Tibial nerve (tissue), 4 donors: ENCODE measurements at regions not wholly inside any gene's neighbourhood (a gene's known extent, or its start where the extent isn't known, plus 50 kb on each side); places are given as distances from the start of the nearest gene placed in this dataset.

ENCODE experiments used
- DNase-seq, 2 donors: peaks; one replicate each; pipeline ENCODE4 v3.0.0-alpha.2; 2019; ENCODE audit warnings: low spot score in 2 of 2
- H3K27ac ChIP-seq, 4 donors: fragments of 200-600 bp; sonication (generic) in 3 of 4; one replicate each; pipeline ENCODE4 v1.5.1; 2017 to 2019; ENCODE audit warnings: mild to moderate bottlenecking in 1 of 4
- H3K27me3 ChIP-seq, 2 donors: fragments of 200-600 bp; sonication (generic) in 1 of 2; one replicate each; pipeline versions ENCODE4 v1.5.1 to v1.6.0; 2017 to 2019
- H3K36me3 ChIP-seq, 3 donors: fragments of 200-600 bp; sonication (generic); one replicate each; pipeline ENCODE4 v1.5.1; 2018 to 2019
- H3K4me1 ChIP-seq, 4 donors: fragments of 200-600 bp; sonication (generic) in 3 of 4; one replicate each; pipeline ENCODE4 v1.5.1; 2017 to 2019
- H3K4me3 ChIP-seq, 4 donors: fragments of 200-600 bp; sonication (generic) in 3 of 4; one replicate each; pipeline ENCODE4 v1.5.1; 2017 to 2019; ENCODE audit warnings: mild to moderate bottlenecking in 1 of 4, moderate library complexity in 1 of 4
- H3K9me3 ChIP-seq, 4 donors: fragments of 200-600 bp; sonication (generic) in 3 of 4; one replicate each; pipeline ENCODE4 v1.5.1; 2017 to 2019
- CTCF ChIP-seq, 5 experiments: fragments of 200-600 bp in 3 of 5; fragments of 450-650 bp in 2 of 5; sonication (generic) in 3 of 5; IDR thresholded peaks; one replicate each; pipeline ENCODE4 v1.5.1; 2016 to 2019; ENCODE audit warnings: antibody characterized with exemption in 5 of 5, mild to moderate bottlenecking in 3 of 5, moderate library complexity in 2 of 5
- EP300 ChIP-seq, 2 donors: sonication (generic); formaldehyde crosslinking; IDR thresholded peaks; one replicate each; pipeline ENCODE4 v1.6.1; 2017; ENCODE audit warnings: antibody characterized with exemption in 2 of 2, mild to moderate bottlenecking in 1 of 2
- POLR2A ChIP-seq, 2 donors: fragments of 450-650 bp; IDR thresholded peaks; one replicate each; pipeline ENCODE4 v1.6.1; 2017; ENCODE audit warnings: antibody characterized with exemption in 2 of 2, mild to moderate bottlenecking in 2 of 2, moderate library complexity in 2 of 2
- WGBS, 2 donors: methylation state at CpG; one replicate each; pipeline ENCODE4 v1.1.5; 2018; 5-methylcytosine and 5-hydroxymethylcytosine counted together

- no peak overlapping the region for H3K4me3 ChIP-seq
- no peaks in the 10 kb centered on the region for H3K27me3 ChIP-seq
- H3K9me3 ChIP-seq = no peaks in the 10 kb centered on the region
- 88 to 92% methylated on average over 1 of the region's 1 CpG for WGBS, 2 donors
- TF ChIP-seq CTCF (IDR thresholded peaks at IDR 0.05) = no peak
- TF ChIP-seq EP300 (IDR thresholded peaks at IDR 0.05) = no peak
- TF ChIP-seq POLR2A (IDR thresholded peaks at IDR 0.05) = no peak
- no peaks in the 10 kb centered on the region for H3K4me1 ChIP-seq
- H3K36me3 ChIP-seq = no peaks in the 10 kb centered on the region
- DNase-seq = no peak
- no peak overlapping the region for H3K27ac ChIP-seq
These were observed 158.3 kb downstream of the FAM174A start for GRCh38 chr5:100693481-100693880.

GRCh38 chr5:100694100-100694499 lies 158.9 kb downstream of the FAM174A start:
- Histone ChIP-seq H3K36me3 (no peaks in the 10 kb centered on the region), H3K9me3 (no peaks in the 10 kb centered on the region), H3K4me1 (no peaks in the 10 kb centered on the region), H3K4me3 (no peak overlapping the region), H3K27ac (no peak overlapping the region), H3K27me3 (no peaks in the 10 kb centered on the region)
- no peak for TF ChIP-seq CTCF (IDR thresholded peaks at IDR 0.05)
- WGBS, 2 donors = 60 to 81% methylated on average over 4 of the region's 4 CpGs
- no peak for DNase-seq

- WGBS, 2 donors = 91 to 93% methylated on average over 2 of the region's 2 CpGs
These were observed 162.8 kb downstream of the FAM174A start for GRCh38 chr5:100697970-100698369.

GRCh38 chr5:100706776-100707175 lies 171.6 kb downstream of the FAM174A start:
- no peaks in the 10 kb centered on the region for H3K36me3 ChIP-seq
- H3K27ac ChIP-seq = no peak overlapping the region
- no peaks in the 10 kb centered on the region for H3K27me3 ChIP-seq
- WGBS, 2 donors = 16 to 19% methylated on average over 1 of the region's 1 CpG
- H3K4me3 ChIP-seq = no peak overlapping the region
- no peaks in the 10 kb centered on the region for H3K9me3 ChIP-seq
- DNase-seq = no peak
- TF ChIP-seq EP300 (IDR thresholded peaks at IDR 0.05) (peak; percentile 82 to 88), CTCF (IDR thresholded peaks at IDR 0.05) (peak in 4 of 5 experiments; percentile 17 to 46 (median 33)), POLR2A (IDR thresholded peaks at IDR 0.05) (no peak)
- H3K4me1 ChIP-seq = peaks cover 0 to 9% (median 0%) of the 10 kb centered on the region in 4 donors

More at GRCh38 chr5:100697970-100698369, 162.8 kb downstream of the FAM174A start:
- H3K4me1 ChIP-seq = no peaks in the 10 kb centered on the region
- no peak for TF ChIP-seq POLR2A (IDR thresholded peaks at IDR 0.05)
- peak in 2 of 5 experiments; percentile 12 to 17 for TF ChIP-seq CTCF (IDR thresholded peaks at IDR 0.05)
- TF ChIP-seq EP300 (IDR thresholded peaks at IDR 0.05) = no peak
- H3K4me3 ChIP-seq = no peak overlapping the region
- no peaks in the 10 kb centered on the region for H3K27me3 ChIP-seq
- no peak overlapping the region for H3K27ac ChIP-seq
- H3K36me3 ChIP-seq = no peaks in the 10 kb centered on the region
- H3K9me3 ChIP-seq = no peaks in the 10 kb centered on the region
- no peak for DNase-seq

GRCh38 chr5:100708645-100709171 lies 173.5 kb downstream of the FAM174A start:
- WGBS, 2 donors = 27 to 67% methylated on average over 1 of the region's 1 CpG
- Histone ChIP-seq H3K9me3 (no peaks in the 10 kb centered on the region), H3K27ac (no peak overlapping the region), H3K36me3 (no peaks in the 10 kb centered on the region), H3K4me1 (peaks cover 0 to 9% (median 0%) of the 10 kb centered on the region in 4 donors), H3K27me3 (no peaks in the 10 kb centered on the region), H3K4me3 (no peak overlapping the region)
- TF ChIP-seq EP300 (IDR thresholded peaks at IDR 0.05) (no peak), CTCF (IDR thresholded peaks at IDR 0.05) (no peak), POLR2A (IDR thresholded peaks at IDR 0.05) (no peak)
- DNase-seq = no peak
